GM21515 (cell line): ENCODE measurements at regions not wholly inside any gene's neighbourhood (a gene's known extent, or its start where the extent isn't known, plus 50 kb on each side); places are given as distances from the start of the nearest gene placed in this dataset.

Experiments
- ATAC-seq: cut with Tn5 transposase; IDR thresholded peaks from one replicate; pipeline ENCODE4 v1.9.1; 2021; ENCODE audit not compliant: unreplicated experiment

DNA sequence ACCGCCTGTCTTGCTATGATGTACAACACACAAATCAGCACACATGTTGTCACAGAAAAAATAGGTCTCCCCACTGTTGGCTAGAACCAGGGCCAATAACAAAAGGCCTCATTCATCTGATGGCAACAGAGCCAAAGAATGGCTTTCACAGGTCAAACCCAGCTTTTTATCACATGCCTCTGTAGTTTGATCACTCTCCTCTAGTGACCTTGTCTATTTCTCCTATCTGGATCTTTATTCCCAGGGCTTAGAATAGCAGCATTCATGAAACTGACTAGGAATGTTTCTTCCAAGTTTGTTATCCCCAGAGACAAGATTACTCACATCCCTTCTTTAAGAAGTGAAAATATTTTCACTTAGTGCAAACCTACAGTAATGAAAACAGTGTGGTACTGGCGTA lies 285.8 kb upstream of the GYPC start:
- ATAC-seq: no peak

DNA sequence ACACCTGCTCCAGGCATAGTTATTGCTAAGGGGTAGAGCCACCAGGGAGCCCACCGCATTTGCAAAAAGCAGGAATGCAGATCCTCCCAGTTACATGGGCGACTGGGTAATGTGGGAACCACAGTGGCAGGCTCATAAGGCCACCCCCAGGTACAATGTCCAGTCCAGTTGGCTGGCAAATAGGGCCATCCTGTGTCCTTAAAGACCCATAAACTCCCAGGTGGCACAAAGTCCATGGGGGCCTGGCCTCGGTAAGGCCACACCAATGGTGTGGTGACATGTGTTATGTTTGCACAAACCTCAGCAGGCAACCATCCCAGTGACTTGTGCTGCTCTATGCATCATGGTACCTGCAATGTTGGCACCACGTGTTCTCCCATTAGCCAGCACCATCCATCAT lies 283.6 kb upstream of the GYPC start:
- ATAC-seq: no peak

DNA sequence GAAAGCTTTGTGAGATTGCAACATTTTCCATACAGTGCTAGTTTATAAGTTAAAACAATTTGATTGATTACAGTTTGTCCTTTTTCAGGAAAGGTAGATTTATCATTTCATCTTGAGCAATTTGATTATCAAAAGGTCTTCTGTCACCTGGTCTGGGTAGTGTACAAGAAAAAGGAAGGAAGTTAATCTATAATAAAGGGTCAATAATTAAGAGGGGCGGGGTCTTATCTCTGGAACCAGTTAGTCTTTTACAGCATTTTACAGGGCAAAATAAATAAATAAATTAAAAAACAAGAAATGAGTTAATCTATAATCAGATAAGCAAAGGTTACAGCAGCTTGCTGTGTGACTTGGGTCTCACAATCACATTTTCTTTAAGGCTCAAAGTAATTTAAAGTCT lies 277.8 kb upstream of the GYPC start:
- ATAC-seq: no peak

DNA sequence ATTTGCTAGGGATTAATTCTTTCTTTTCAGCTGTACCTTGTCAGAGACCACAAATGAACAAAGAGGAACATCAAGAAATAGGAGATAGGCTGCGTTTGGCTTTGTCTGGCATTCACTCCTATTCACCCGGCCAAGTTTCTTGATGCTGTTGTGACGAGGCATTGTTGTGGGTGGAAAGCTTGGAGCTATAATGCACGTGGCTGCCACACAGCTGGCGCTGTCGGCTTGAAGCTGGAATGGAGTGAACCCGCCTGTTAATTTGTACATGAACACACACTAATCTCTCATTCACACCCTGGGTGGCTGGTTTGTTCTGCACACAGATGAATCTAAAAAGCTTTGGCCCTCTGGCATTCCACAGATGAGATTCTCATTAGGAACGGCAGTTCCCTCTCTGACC lies 274.9 kb upstream of the GYPC start:
- ATAC-seq: no peak

DNA sequence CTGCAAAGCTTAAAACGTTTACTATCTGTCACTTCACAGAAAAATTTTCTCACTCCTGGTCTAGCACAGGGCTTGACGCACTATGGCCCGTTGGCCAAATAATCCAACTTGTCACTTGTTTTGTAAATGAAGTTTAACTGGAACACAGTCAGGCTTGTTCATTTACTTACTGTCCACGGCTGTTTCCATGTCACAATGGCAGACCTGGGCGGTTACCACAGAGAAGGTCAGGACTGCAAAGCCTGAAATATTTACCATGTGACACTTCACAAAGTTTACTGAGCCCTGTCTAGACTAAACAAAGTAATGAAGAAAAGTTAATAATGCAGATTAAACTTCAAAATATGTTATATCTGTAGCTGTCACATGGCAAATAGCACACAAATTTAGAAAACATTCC lies 273.0 kb upstream of the GYPC start:
- no peak for ATAC-seq

DNA sequence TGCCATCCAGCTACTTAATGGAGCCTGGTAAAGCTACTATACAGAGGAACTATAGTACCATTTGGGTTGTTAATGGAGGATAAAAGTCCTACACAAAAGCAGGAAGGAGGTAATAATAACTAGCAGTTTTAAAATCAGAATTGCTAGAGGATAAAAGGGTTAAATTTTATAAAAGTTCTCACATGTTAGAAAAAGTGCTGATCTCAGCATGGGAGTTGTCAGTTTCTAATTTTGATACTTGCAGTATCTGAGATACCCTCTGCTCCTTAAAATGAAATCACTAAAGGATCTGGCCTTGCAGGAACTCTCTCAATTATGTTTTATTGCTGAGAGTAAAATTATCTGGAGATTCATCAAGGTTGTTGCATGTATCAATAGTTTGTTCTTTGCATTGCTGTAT lies 272.2 kb upstream of the GYPC start:
- no peak for ATAC-seq

DNA sequence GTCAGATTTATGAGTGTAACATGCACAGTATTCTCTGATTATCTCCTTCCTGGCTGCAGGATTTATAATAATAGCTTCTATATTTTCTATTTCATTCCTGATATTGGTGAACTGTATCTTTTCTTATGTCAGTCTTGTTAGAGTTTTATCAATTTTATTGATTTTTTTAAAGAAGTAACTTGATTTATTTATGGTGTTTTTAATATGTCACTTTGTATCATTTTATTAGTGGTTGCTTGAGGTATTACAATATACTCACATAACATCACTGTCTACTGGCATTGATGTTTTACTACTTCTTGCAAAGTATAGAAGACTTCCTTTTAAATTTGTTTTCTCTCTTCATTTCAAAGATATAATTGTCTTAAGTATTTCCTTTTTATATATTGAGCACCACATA lies 270.5 kb upstream of the GYPC start:
- no peak for ATAC-seq

DNA sequence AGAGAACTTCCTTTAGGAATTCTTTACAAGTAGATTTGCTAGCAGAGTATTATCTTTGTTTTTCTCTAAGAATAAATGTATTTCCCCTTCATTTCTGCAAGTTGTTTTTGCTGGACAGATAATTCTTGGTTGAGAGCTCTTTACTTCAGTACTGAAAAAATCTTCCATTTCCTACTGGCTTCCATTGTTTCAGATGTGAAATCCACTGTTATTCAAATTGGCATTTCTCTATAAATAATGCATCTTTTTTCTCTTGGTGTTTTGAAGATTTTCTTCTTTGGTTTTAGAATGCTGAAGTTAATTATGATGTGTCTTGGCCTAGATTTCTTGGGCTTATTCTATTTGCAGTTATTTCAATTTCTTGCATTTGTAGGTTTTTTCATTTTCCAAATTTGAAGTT lies 270.0 kb upstream of the GYPC start:
- ATAC-seq: no peak

DNA sequence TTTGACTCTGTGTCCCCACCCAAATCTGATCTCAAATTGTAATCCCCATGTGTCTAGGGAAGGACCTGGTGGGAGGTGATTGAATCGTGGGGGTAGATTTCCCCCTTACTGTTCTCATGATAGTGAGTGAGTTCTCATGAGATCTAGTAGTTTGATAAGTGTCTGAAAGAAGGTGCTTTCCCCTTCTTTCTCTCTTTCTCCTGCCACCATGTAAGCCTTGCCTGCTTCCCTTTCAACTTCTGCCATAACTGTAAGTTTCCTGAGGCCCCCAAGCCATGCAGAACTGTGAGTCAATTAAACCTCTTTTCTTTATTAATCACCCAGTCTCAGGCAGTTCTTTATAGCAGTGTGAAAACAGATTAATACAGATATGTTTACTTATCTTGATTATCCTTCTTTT lies 266.5 kb upstream of the GYPC start:
- ATAC-seq: no peak

DNA sequence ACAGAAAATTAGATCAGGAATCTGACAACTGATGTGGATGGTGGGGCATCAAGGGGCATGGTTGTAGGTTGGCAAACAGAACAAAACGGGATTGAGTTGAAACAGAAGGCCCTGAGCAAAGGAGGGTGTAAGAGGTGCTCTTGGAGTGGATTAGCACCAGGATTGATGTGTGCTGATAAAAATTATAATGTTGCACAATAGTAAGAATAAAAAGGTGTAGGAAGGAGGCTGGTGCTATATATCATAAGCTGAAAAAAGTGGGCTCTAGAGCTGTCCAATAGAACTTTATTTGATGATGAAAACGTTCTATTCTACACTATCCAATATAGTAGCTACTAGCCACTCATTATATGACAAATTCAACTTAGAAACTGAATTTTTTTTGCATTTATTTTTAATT lies 263.1 kb upstream of the GYPC start:
- ATAC-seq: no peak

DNA sequence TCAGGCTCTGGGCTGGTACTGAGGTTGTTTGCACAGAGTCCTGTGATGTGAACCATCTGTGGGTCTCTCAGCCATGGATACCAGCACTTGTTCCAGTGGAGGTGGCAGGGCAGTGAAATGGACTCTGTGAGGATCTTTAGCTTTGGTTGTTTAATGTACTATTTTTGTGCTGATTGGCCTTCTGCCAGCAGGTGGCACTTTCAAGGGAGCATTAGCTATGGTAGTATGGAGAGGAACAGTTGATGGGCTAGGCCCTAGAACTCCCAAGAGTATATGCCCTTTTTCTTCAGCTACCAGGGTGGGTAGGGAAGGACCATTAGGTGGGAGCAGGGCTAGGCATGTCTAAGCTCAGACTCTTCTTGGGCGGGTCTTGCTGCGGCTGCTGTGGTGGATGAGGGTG lies 257.0 kb upstream of the GYPC start:
- no peak for ATAC-seq

DNA sequence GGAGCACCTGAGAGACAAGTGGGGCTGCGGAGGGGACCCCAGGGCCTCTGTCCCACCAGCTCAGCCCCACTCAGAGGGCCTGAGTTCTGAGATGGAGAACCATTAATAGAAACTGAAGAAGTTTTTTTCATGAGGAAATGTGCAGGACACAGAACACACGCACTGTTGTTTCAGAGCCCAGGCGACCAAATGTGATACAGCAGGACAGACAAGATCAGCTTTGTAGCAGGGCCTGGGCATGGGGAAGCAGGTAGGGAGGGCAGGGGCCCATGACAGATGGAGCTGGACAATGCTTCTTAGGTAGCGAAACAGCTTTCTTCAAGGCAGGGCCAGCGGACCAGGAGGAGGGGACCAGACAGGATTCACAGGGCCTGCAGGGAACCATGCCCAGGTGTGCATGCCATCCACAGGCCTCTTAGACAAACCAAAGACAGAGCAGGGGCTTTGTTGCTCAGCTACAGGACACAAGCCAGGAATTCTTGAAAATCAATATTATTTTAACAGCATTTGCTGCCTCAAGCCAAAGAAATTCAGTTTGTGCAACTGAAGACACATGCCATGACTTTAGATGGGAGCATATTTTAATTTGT lies 252.8 kb upstream of the GYPC start:
- ATAC-seq: no peak

DNA sequence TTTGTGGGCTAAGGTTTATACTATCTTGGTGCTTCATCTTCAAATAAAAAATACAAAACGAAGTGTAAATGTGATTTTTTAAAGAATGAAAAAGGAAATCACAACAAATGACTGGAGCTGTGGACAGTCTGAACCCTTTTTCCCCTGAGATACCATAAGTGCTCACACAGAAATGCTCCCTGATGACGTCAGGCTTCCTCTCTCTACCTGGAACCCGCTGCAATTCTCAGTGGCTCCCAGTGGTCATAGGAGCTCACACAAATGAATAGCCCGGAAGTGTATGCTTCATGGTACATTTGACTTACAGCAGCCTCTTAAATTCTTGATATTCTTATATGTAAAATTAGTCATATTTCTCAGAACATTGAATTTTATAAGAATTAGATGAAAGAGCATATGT lies 249.7 kb upstream of the GYPC start:
- ATAC-seq: no peak

DNA sequence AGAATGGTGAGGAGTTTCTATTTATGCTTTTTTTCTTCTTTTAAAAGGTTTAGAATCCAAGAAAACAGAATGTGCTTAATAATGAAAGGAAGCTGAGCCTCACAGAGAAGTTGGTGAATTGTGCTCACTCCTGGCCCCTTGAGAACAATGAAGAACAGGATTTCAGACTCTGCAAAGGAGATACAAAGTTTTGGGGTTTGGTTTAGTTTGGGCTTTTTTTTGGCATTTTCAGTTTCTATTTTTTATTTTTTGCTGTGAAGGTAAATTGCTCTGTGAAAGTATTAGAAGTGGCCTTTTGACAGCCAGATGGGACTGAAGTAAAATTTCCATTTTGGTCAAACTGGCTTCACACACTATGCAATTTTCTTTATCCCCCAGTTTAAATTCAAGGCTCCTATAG lies 247.3 kb upstream of the GYPC start:
- ATAC-seq: no peak

DNA sequence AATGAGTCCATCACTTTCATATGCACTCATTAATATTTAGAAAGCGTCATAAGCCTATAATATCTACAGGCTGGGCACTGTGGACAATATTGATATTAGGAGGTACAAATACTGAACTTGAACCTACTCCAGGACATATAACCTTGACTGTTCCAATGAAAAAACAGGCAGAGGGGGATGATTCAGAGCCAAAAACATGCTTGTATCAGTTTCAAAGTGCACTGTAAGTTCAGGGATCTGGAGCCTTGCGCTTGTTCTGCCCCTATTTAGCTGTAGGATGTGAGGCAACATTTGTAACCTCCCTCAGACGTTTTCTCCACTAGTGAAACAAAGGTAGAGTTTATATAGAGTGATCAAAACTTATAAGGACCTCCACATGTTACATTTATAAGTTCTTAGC lies 246.1 kb upstream of the GYPC start:
- ATAC-seq: no peak

DNA sequence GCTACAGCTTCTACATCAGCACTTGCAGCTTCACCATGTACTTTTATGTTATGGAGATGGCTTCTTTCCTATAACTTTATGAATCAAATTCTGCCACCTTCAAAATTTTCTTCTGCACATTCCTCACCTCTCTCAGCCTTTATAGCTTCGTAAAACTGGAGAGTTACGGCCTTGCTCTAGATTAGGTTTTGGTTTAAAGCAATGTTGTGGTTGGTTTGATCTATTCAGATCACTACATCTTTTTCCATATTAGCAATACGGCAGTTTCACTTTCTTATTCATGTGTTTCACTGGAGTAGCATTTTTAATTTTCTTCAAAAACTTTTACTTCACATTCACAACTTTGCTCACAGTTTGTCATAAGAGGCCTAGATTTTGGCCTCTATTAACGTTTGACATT lies 242.9 kb upstream of the GYPC start:
- ATAC-seq: peak; percentile 63

DNA sequence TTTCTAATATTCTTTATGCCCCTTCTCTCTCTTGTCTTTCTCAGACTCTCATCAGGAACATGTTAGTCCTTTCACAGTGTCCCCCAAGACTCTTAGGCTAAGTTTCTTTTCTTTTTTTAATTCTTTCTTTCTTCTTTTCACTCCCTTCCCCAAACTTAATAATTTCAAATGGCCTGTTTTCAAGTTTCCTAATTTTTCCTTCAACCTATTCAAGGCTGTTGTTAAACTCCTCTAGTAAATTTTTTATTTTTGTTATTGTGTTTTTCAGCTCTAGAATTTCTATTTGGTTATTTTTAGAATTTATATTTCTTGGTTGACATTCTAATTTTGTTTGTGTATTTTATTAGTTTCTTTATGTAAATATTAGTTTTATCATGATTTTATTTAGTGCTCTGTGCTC lies 236.6 kb upstream of the GYPC start:
- ATAC-seq: no peak

DNA sequence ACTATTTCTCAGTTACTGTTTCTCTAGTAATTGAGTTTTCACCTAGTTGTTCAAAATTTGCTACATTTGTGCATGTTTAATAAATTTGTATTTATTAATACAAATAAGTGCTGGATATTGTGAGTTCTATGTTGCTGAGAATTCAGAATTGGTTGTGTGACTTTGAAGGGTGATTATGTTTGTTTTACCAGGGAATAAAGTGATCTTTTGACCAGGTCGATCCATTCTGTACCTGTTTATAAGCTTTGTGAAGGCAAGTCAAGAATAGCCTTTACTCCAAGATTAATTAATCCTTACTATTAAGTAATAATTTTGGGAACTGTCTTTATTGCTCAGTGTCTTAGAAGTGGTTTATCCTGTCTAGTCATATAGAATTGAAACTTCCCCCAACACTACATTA lies 230.0 kb upstream of the GYPC start:
- ATAC-seq: no peak

DNA sequence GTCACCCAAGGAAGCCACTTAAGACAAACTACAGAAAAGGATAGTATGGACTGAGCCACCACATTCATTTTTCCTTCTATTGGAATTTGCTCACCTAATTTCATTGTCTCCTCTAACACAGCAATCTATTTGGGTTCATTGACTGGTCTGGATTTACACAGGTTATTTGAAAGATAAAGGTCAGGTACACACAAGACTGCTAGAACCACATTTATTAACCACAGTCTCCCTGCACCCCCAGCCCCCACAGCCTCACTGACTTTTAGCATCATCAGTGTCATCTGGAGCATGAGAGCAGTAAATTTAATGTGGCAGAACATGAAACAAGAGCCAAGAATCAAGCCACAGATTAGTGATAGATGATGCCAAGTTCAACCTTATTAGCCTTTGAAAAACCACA lies 226.9 kb upstream of the GYPC start:
- ATAC-seq: no peak

DNA sequence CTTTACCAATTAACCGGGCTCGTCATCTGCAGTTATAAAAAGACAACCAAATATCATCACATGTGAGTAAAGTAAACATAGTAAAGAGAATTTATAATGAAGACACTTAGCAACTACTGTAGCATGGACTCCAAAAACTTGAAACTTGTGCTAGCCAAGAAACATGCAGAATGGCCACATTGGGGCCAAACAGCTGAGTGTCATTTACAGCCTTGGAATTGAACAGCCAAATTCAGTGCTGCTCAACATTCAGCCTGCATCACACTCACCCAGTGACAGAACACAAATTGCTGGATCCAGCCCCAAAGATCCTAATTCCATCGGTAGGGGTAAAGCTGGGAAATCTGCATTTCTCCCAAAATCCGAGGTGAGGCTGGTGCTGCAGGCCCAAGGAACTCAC lies 224.8 kb upstream of the GYPC start:
- no peak for ATAC-seq

DNA sequence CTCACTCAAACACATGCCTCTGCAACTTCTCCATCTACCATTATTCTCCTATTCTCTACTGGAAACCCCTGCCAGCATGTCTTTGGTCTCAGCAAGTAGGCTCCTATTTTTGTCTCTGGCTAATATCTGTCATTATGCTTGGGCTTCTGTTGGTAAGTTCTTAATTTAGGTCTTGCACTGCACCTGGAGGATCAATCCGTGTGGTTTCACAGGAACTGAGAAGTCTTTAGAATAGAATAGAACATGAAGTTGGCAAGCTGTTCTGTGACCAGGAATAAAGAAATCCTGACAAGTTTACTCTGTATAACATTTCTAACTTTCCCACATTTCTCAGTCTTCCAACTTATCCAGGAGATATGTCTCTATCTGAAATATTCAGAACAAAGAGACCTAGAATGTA lies 219.5 kb upstream of the GYPC start:
- no peak for ATAC-seq

DNA sequence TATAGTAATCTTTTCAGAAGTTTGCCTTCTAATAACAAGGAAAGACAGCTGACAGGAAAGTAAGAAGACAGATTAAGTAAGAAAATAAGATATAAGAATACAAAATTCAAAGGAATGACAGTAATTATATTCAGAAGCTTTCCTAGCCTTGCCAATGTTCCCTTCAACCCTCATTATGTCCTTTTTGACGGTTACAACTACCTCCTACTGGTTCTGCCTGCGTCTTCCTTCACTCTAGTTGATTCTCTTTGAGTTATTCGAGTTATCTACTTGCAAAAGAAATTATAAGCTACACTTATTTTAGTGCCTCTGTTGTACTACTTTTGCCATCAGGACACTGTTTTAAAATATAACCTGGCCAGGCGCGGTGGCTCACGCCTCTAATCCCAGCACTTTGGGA lies 218.9 kb upstream of the GYPC start:
- no peak for ATAC-seq

DNA sequence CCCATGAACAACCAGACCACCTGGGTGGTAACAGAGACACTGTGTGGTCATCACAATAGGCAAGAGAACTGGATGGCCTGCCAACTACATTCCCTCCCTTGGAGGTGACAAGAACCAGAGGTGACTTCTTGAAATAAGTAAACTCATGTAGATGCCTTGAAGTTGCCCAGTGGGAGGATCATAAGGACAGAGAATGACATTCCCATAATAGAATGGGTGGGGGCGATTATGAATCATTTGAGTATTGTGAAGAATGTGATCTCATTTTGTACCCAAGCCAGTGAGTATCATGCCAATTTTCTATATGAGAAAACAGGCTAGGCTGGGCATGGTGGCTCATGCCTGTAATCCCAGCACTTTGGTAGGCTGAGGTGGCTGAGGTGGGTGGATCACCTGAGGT lies 211.4 kb upstream of the GYPC start:
- no peak for ATAC-seq

DNA sequence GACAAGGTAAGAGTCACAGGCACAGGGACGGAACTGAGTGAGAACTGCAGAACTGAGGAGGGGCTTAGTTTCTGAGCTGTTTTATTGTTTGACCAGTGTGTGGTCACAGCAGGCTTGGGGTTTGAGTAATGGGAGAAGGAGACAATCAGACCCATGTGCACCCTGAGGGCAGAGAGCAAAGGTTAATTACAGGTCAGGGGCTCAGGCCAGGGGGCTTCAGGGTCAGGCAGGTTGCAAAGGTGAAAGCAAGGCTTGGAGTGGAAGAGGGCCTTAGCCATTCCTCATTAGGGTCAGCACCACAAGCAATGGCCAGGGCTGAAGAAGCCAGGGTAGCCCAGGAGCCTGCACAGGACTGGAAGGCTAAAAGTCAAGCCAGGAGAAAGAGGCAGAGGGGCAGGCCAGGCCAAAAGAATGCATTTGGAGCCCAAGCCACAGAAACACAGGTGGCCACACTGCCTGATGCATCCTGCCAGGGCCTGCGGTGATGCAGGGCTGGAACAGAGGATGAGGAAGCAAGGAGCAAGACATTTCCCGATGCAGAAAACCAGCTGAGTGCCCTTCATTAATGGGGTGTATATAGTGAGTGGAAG lies 209.8 kb upstream of the GYPC start:
- no peak for ATAC-seq
